H1 (cell line): ENCODE measurements at regions not wholly inside any gene's neighbourhood (a gene's known extent, or its start where the extent isn't known, plus 50 kb on each side); places are given as distances from the start of the nearest gene placed in this dataset.

ENCODE experiments used
- CTCF ChIA-PET: fragments of 300-600 bp; sonication (Branson Sonifier 250); formaldehyde crosslinking; loops from one replicate; lab custom pipeline; 2021; ENCODE audit not compliant: partially characterized antibody; lab: Charles Lee
- POLR2A ChIA-PET: fragments of 300-600 bp; sonication (Branson Sonifier 250); formaldehyde crosslinking; loops from one replicate; lab custom pipeline; 2021; ENCODE audit warnings: inconsistent platforms; ENCODE audit not compliant: partially characterized antibody; lab: Charles Lee
- DNase-seq, 2 experiments: peaks; one replicate each; pipeline versions ENCODE4 v3.0.0 to v3.0.0-alpha.2; 2010 to 2022; ENCODE audit warnings: low spot score in 2 of 2, low read depth in 1 of 2, mixed read lengths in 1 of 2
- FAIRE-seq: peaks from 2 replicates; lab custom pipeline; 2011; peaks lifted over from hg19 to GRCh38; lab: Jason Lieb, UNC
- H2AFZ ChIP-seq: 2 replicates; pipeline ENCODE4 v1.8.1; 2012; ENCODE audit warnings: low read length, inconsistent platforms
- H2AK5ac ChIP-seq: 2 replicates; pipeline ENCODE4 v1.6.1; 2013; ENCODE audit warnings: low read depth, low read length
- H2BK120ac ChIP-seq: replicated peaks from 2 replicates; pipeline ENCODE3; 2013; ENCODE audit warnings: low read depth, low read length, inconsistent platforms
- H2BK12ac ChIP-seq: 2 replicates; pipeline ENCODE4 v1.6.1; 2013; ENCODE audit warnings: low read depth, low read length
- H2BK15ac ChIP-seq: 2 replicates; pipeline ENCODE4 v1.6.1; 2013; ENCODE audit warnings: low read length
- H2BK20ac ChIP-seq: 2 replicates; pipeline ENCODE4 v1.6.1; 2013; ENCODE audit warnings: low read length
- H2BK5ac ChIP-seq: 2 replicates; pipeline ENCODE4 v1.6.1; 2013; ENCODE audit warnings: low read depth, low read length
- H3K14ac ChIP-seq: 2 replicates; pipeline ENCODE4 v1.6.1; 2013; ENCODE audit warnings: inconsistent platforms; ENCODE audit not compliant: insufficient read length
- H3K18ac ChIP-seq: 2 replicates; pipeline ENCODE4 v1.6.1; 2013; ENCODE audit warnings: low read length; ENCODE audit errors: extremely low read depth
- H3K23ac ChIP-seq: 2 replicates; pipeline ENCODE4 v1.6.1; 2013; ENCODE audit warnings: inconsistent platforms; ENCODE audit not compliant: insufficient read length
- H3K23me2 ChIP-seq: 2 replicates; pipeline ENCODE4 v1.6.1; 2013; ENCODE audit warnings: low read depth, low read length
- H3K27ac ChIP-seq: 2 replicates; pipeline ENCODE4 v1.6.1; 2011; ENCODE audit warnings: low read depth, low read length, inconsistent platforms
- H3K27me3 ChIP-seq, 4 experiments: replicated peaks in 1 of 4; 1 replicate in 1 of 4; 2 replicates in 3 of 4; pipeline versions ENCODE4 v1.6.1 to v1.8.1; 2011 to 2013; ENCODE audit warnings: low read length in 3 of 4, mild to moderate bottlenecking in 3 of 4, inconsistent platforms in 2 of 4, mixed read lengths in 2 of 4, moderate library complexity in 1 of 4; ENCODE audit not compliant: control insufficient read depth in 3 of 4, insufficient read depth in 3 of 4; ENCODE audit errors: extremely low read depth in 1 of 4
- H3K36me3 ChIP-seq, 4 experiments: 2 replicates each; pipeline versions ENCODE4 v1.6.1 to v1.8.1; 2011 to 2013; ENCODE audit warnings: mild to moderate bottlenecking in 4 of 4, low read length in 3 of 4, moderate library complexity in 2 of 4, control low read depth in 1 of 4, inconsistent platforms in 1 of 4; ENCODE audit not compliant: insufficient read depth in 4 of 4, control insufficient read depth in 2 of 4
- H3K4ac ChIP-seq: replicated peaks from 2 replicates; pipeline ENCODE3; 2013; ENCODE audit warnings: low read length, low read depth, mixed read lengths, inconsistent platforms; ENCODE audit not compliant: insufficient read length
- H3K4me1 ChIP-seq, 4 experiments: replicated peaks in 1 of 4; 1 replicate in 1 of 4; 2 replicates in 3 of 4; pipeline versions ENCODE4 v1.6.1 to v1.8.1; 2011 to 2013; ENCODE audit warnings: low read length in 3 of 4, inconsistent platforms in 2 of 4, mixed read lengths in 1 of 4; ENCODE audit not compliant: insufficient read depth in 4 of 4, control insufficient read depth in 3 of 4
- H3K4me2 ChIP-seq, 2 experiments: 2 replicates each; pipeline versions ENCODE4 v1.6.1 to v1.8.1; 2011 to 2013; ENCODE audit warnings: low read depth in 2 of 2, low read length in 2 of 2, control low read depth in 1 of 2, inconsistent platforms in 1 of 2, mild to moderate bottlenecking in 1 of 2; ENCODE audit not compliant: insufficient read depth in 1 of 2
- H3K4me3 ChIP-seq, 4 experiments: fragments of 200-600, 300-600 bp in 1 of 4; sonication (generic), shearing (Covaris generic), sonication (Bioruptor Twin) in 1 of 4; 2 replicates each; pipeline versions ENCODE4 v1.5.1 to v1.8.1; 2011 to 2016; ENCODE audit warnings: low read length in 4 of 4, low read depth in 3 of 4, control low read depth in 2 of 4, inconsistent platforms in 2 of 4, mild to moderate bottlenecking in 2 of 4, mixed read lengths in 1 of 4, moderate library complexity in 1 of 4; ENCODE audit not compliant: insufficient read depth in 2 of 4; ENCODE audit errors: extremely low read depth in 1 of 4
- H3K56ac ChIP-seq: replicated peaks from 2 replicates; pipeline ENCODE3; 2013; ENCODE audit warnings: low read depth, mild to moderate bottlenecking, mixed read lengths, low read length, inconsistent platforms; ENCODE audit not compliant: insufficient read length
- H3K79me1 ChIP-seq: 2 replicates; pipeline ENCODE4 v1.6.1; 2013; ENCODE audit warnings: low read depth, low read length, control low read depth
- H3K79me2 ChIP-seq, 2 experiments: 2 replicates each; pipeline versions ENCODE4 v1.6.1 to v1.8.1; 2012 to 2013; ENCODE audit warnings: low read length in 2 of 2, mild to moderate bottlenecking in 2 of 2, inconsistent platforms in 1 of 2; ENCODE audit not compliant: insufficient read depth in 2 of 2, control insufficient read depth in 1 of 2
- H3K9ac ChIP-seq, 4 experiments: replicated peaks in 1 of 4; 1 replicate in 1 of 4; 2 replicates in 3 of 4; pipeline versions ENCODE4 v1.6.1 to v1.8.1; 2011 to 2013; ENCODE audit warnings: low read depth in 3 of 4, low read length in 3 of 4, control low read depth in 2 of 4, mild to moderate bottlenecking in 2 of 4, moderate library complexity in 2 of 4, inconsistent platforms in 1 of 4; ENCODE audit errors: extremely low read depth in 1 of 4
- H3K9me3 ChIP-seq, 2 experiments: 2 replicates each; pipeline versions ENCODE4 v1.6.1 to v1.8.1; 2012 to 2013; ENCODE audit warnings: mild to moderate bottlenecking in 2 of 2, moderate library complexity in 2 of 2, control low read depth in 1 of 2, inconsistent platforms in 1 of 2, low read depth in 1 of 2, low read length in 1 of 2, mixed read lengths in 1 of 2; ENCODE audit not compliant: insufficient read depth in 2 of 2
- H4K20me1 ChIP-seq, 2 experiments: replicated peaks in 1 of 2; 2 replicates each; pipeline versions ENCODE3 to v1.8.1; 2011 to 2013; ENCODE audit warnings: inconsistent platforms in 2 of 2, low read length in 2 of 2, mild to moderate bottlenecking in 1 of 2; ENCODE audit not compliant: insufficient read depth in 2 of 2, control insufficient read depth in 1 of 2
- H4K5ac ChIP-seq: 2 replicates; pipeline ENCODE4 v1.6.1; 2013; ENCODE audit warnings: low read length, low read depth, mixed read lengths, inconsistent platforms; ENCODE audit not compliant: insufficient read length
- H4K8ac ChIP-seq: 2 replicates; pipeline ENCODE4 v1.8.0; 2013; ENCODE audit warnings: mild to moderate bottlenecking, moderate library complexity, low read length, inconsistent platforms; ENCODE audit not compliant: insufficient read depth; ENCODE audit errors: extremely low read depth
- H4K91ac ChIP-seq: replicated peaks from 2 replicates; pipeline ENCODE3; 2013; ENCODE audit warnings: low read length, mixed read lengths, inconsistent platforms; ENCODE audit not compliant: insufficient read length
- CBX8 ChIP-seq: fragments of 300-800, 300-1000 bp; sonication (generic); IDR thresholded peaks from 2 replicates; pipeline ENCODE4 v1.7.1; 2016; ENCODE audit warnings: low read depth, low read length, borderline replicate concordance
- GABPA ChIP-seq: IDR thresholded peaks from 2 replicates; pipeline ENCODE4 v1.6.1; 2011; ENCODE audit warnings: mild to moderate bottlenecking, low read length, moderate library complexity, borderline replicate concordance; ENCODE audit not compliant: insufficient read depth
- GTF2F1 ChIP-seq: IDR thresholded peaks from 2 replicates; pipeline ENCODE4 v1.6.1; 2012; ENCODE audit warnings: low read depth, low read length, improper control_type of control experiment, borderline replicate concordance
- SRF ChIP-seq: IDR thresholded peaks from 2 replicates; pipeline ENCODE4 v1.6.1; 2011; ENCODE audit warnings: mild to moderate bottlenecking, low read depth, low read length, moderate library complexity
- USF2 ChIP-seq: IDR thresholded peaks from 2 replicates; pipeline ENCODE4 v1.6.1; 2011; ENCODE audit warnings: low read length, improper control_type of control experiment
- WGBS, 2 experiments: shearing (Covaris generic) in 1 of 2; methylation state at CpG; one replicate each; pipeline versions ENCODE4 v1.1.6 to v1.1.7; 2013 to 2015; ENCODE audit warnings: low lambda C conversion rate in 2 of 2, mixed read lengths in 2 of 2, inconsistent platforms in 1 of 2, low coverage in 1 of 2, missing lambda C conversion rate in 1 of 2; ENCODE audit not compliant: insufficient replicate concordance in 2 of 2, insufficient coverage in 1 of 2, insufficient read length in 1 of 2; ENCODE audit errors: extremely low coverage in 1 of 2, missing lambda C conversion rate in 1 of 2; 5-methylcytosine and 5-hydroxymethylcytosine counted together

DNA sequence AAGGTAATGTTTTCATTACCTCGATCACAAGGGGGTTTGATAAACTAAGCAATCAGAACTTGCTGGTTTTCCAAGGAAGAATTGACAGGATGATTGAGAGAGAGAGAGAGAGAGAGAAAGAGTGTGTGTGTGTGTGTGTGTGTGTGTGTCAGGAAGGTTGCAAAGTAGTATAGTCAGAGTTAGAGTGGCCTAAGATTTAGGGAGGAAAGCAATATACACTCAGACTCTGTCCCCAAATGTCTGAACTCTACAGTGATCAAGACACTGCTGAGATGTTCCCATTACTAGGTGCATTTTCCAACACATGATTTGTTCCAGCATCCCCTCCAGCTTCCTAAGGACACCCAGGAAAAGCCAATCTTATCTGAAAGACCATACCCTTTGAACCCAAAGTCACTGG lies 1074.1 kb downstream of the BCL11B start:
- H2AK5ac ChIP-seq = no peak overlapping the region
- no peak overlapping the region for H2BK12ac ChIP-seq
- no peaks in the 10 kb centered on the region for H3K79me1 ChIP-seq
- no peak for FAIRE-seq
- no peak overlapping the region for H2BK120ac ChIP-seq
- no peak for TF ChIP-seq GTF2F1
- TF ChIP-seq GABPA = no peak
- TF ChIP-seq SRF = no peak
- no peak for TF ChIP-seq CBX8
- no peak for TF ChIP-seq USF2
- TF ChIP-seq, all 59 proteins: peak for 0
- H3K18ac ChIP-seq = no peak overlapping the region
- no peak overlapping the region for H2BK20ac ChIP-seq
- no peak overlapping the region for H3K4me3 ChIP-seq
- CTCF ChIA-PET = no interaction called here
- no peaks in the 10 kb centered on the region for H3K9me3 ChIP-seq
- peaks cover 0 to 7% (median 2%) of the 10 kb centered on the region in 4 experiments; a peak in 2 of 7 replicates for H3K4me1 ChIP-seq
- no peak overlapping the region for H2BK5ac ChIP-seq
- no peak overlapping the region for H4K91ac ChIP-seq
- no peak overlapping the region for H3K27ac ChIP-seq
- H4K8ac ChIP-seq = no peak overlapping the region
- POLR2A ChIA-PET = no interaction called here
- no peak for DNase-seq
- WGBS, 2 experiments = 100% methylated on average over 1 of the region's 1 CpG; no CpG with 5 or more reads in 1 of the 2 experiments
- no peak overlapping the region for H3K56ac ChIP-seq
- no peak overlapping the region for H2BK15ac ChIP-seq
- no peak overlapping the region for H3K4ac ChIP-seq
- no peak overlapping the region for H4K5ac ChIP-seq
- H3K36me3 ChIP-seq = no peaks in the 10 kb centered on the region
- H3K9ac ChIP-seq = no peak overlapping the region
- no peaks in the 10 kb centered on the region; the same call in 1 of the 2 replicates for H3K23me2 ChIP-seq
- H2AFZ ChIP-seq = no peak overlapping the region
- no peaks in the 10 kb centered on the region; a peak in 1 of 7 replicates for H3K27me3 ChIP-seq
- H3K79me2 ChIP-seq = no peaks in the 10 kb centered on the region
- no peak overlapping the region for H3K14ac ChIP-seq
- H4K20me1 ChIP-seq = no peaks in the 10 kb centered on the region
- no peak overlapping the region for H3K23ac ChIP-seq
- no peak overlapping the region for H3K4me2 ChIP-seq
